ENCODE measurements at regions not wholly inside any gene's neighbourhood (a gene's known extent, or its start where the extent isn't known, plus 50 kb on each side); places are given as distances from the start of the nearest gene placed in this dataset.

DNA sequence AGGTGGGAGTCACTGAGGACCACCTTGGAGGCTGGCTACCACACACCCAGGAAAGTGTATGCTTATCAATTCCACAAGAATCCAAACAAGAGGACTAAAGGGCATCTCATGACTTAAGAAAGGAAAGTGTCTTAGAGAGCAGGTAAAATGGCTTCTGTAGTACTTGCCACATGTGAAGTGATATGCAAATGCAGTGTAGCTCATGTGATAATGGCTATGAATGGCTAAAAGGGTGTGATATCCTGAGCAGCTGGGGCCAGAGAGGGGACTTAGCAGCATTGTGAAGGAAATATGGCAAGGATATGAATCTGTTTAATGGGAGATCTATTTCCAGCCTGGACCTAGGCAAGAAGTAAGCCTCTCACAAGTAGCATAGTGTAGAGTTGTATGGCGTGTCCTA is 90.5 kb downstream of the BUB3 start:
- ChIA-PET CTCF (no interaction called here), POLR2A (no interaction called here)
- DNase-seq (ENCODE audit: low read depth, low spot score) (no peak), FAIRE-seq (no peak)
- no TSS peak for BruUV-seq (replicated peaks)
- H3K4me1 ChIP-seq (ENCODE audit: control insufficient read depth, extremely low read depth, insufficient read depth, low read length), result no peaks in the 10 kb centered on the region
- H3K36me3 ChIP-seq (ENCODE audit: control insufficient read depth in 2 of 2, extremely low read depth in 1 of 2, insufficient read depth in 2 of 2, low read length in 2 of 2), result no peaks in the 10 kb centered on the region
- dilution Hi-C loops (cut with MboI; ENCODE audit: extremely low pct_ligation_motif_present, low sequenced_read_pairs), result no loop called here
- no peaks in the 10 kb centered on the region for H4K20me1 ChIP-seq (replicated peaks; ENCODE audit: control insufficient read depth, extremely low read depth, insufficient read depth, low read length)
- no peak overlapping the region for H3K27ac ChIP-seq (ENCODE audit: insufficient read depth, low read depth, low read length)
- H3K79me2 ChIP-seq (ENCODE audit: control insufficient read depth, insufficient read depth, low read length), result no peaks in the 10 kb centered on the region
- no peak overlapping the region for H3K4me3 ChIP-seq (replicated peaks in 1 of 3; ENCODE audit: insufficient read depth in 1 of 3, low read depth in 1 of 3, low read length in 3 of 3)
- H3K4me2 ChIP-seq (ENCODE audit: insufficient read depth, low read length), result no peak overlapping the region
- intact Hi-C loops (cut with micrococcal nuclease), result no loop called here
- H3K9me3 ChIP-seq (replicated peaks; ENCODE audit: control insufficient read depth, insufficient read depth, low read length), result no peaks in the 10 kb centered on the region
- H3K27me3 ChIP-seq (ENCODE audit: control insufficient read depth in 2 of 2, insufficient read depth in 2 of 2, low read length in 2 of 2), result no peaks in the 10 kb centered on the region
- H3K9ac ChIP-seq (replicated peaks; ENCODE audit: extremely low read depth, insufficient read depth, low read length), result no peak overlapping the region
- TF ChIP-seq MYC (IDR thresholded peaks at IDR 0.05; ENCODE audit: low read depth, low read length), result no peak
- TF ChIP-seq, protein P1, sequence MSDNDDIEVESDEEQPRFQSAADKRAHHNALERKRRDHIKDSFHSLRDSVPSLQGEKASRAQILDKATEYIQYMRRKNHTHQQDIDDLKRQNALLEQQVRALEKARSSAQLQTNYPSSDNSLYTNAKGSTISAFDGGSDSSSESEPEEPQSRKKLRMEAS (IDR thresholded peaks at IDR 0.05; ENCODE audit: insufficient read depth, insufficient read length), result no peak
- TF ChIP-seq, protein P2, sequence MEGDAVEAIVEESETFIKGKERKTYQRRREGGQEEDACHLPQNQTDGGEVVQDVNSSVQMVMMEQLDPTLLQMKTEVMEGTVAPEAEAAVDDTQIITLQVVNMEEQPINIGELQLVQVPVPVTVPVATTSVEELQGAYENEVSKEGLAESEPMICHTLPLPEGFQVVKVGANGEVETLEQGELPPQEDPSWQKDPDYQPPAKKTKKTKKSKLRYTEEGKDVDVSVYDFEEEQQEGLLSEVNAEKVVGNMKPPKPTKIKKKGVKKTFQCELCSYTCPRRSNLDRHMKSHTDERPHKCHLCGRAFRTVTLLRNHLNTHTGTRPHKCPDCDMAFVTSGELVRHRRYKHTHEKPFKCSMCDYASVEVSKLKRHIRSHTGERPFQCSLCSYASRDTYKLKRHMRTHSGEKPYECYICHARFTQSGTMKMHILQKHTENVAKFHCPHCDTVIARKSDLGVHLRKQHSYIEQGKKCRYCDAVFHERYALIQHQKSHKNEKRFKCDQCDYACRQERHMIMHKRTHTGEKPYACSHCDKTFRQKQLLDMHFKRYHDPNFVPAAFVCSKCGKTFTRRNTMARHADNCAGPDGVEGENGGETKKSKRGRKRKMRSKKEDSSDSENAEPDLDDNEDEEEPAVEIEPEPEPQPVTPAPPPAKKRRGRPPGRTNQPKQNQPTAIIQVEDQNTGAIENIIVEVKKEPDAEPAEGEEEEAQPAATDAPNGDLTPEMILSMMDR (IDR thresholded peaks at IDR 0.05; ENCODE audit: extremely low read depth in 1 of 2, insufficient read depth in 1 of 2, low read depth in 1 of 2, low read length in 2 of 2), result no peak
- TF ChIP-seq POLR2A (IDR thresholded peaks at IDR 0.05; ENCODE audit: low read depth, low read length), result no peak
- no peak for TF ChIP-seq EZH2 (IDR thresholded peaks at IDR 0.05; ENCODE audit: borderline replicate concordance, low read depth, low read length, severe bottlenecking)
- no peak for TF ChIP-seq POLR2AphosphoS5 (IDR thresholded peaks at IDR 0.05; ENCODE audit: insufficient read depth, low read depth, low read length)
- no peak for TF ChIP-seq FOS (IDR thresholded peaks at IDR 0.05; ENCODE audit: borderline replicate concordance, insufficient read depth, low read length)
- no peak for TF ChIP-seq JUN (IDR thresholded peaks at IDR 0.05; ENCODE audit: borderline replicate concordance, insufficient read depth, insufficient read length, low read depth)
- no peak for TF ChIP-seq GATA2 (IDR thresholded peaks at IDR 0.05; ENCODE audit: insufficient read depth, insufficient read length, low read depth, low read length)
- H3K9me1 ChIP-seq (replicated peaks; ENCODE audit: control insufficient read depth, extremely low read depth, insufficient read depth, low read length), result no peaks in the 10 kb centered on the region
- no peak overlapping the region for H2AFZ ChIP-seq (ENCODE audit: low read depth, low read length)
